ENCODE measurements at regions not wholly inside any gene's neighbourhood (a gene's known extent, or its start where the extent isn't known, plus 50 kb on each side); places are given as distances from the start of the nearest gene placed in this dataset.

DNA sequence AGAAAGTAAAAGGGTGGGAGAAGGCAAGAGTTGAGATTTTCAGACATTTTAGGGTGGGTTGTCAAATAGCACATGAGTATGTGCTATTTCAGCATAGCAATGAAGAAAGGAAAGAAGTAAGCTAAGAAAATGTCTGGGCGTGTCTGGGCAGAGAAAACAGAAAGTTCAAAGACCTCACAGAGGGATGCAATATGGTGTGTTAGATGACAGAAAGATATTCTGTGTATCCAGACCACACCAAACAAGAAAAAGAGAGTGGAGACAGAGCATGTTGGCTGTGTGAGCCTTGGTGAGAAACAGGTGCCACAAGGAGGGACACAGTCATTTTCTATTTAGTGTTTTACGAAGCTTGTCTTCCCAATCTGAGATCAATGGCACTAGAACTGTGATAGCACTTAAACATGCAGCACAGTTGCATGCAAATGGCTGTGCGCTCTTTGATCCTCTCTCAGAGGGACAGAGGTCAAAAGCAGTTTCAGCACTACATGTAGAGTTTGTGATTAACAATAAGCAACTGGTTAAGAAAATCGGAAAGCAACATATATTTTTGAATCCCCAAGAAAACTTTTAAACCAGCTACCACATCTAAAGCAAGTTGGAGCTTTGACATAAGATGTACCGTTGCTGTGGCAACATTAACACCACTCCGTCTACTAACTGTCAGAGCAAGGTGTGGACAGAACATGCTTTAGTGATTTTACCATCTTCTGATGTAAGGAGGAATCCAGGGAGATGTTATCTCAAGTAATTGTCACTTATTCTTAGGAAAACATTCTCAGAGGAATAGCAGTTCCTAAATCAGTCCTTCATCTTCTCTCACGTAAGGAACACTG is 515.5 kb upstream of the NOX3 start:
- DNase-seq (ENCODE audit: low read depth) = no peak
- TF ChIP-seq, protein P1, sequence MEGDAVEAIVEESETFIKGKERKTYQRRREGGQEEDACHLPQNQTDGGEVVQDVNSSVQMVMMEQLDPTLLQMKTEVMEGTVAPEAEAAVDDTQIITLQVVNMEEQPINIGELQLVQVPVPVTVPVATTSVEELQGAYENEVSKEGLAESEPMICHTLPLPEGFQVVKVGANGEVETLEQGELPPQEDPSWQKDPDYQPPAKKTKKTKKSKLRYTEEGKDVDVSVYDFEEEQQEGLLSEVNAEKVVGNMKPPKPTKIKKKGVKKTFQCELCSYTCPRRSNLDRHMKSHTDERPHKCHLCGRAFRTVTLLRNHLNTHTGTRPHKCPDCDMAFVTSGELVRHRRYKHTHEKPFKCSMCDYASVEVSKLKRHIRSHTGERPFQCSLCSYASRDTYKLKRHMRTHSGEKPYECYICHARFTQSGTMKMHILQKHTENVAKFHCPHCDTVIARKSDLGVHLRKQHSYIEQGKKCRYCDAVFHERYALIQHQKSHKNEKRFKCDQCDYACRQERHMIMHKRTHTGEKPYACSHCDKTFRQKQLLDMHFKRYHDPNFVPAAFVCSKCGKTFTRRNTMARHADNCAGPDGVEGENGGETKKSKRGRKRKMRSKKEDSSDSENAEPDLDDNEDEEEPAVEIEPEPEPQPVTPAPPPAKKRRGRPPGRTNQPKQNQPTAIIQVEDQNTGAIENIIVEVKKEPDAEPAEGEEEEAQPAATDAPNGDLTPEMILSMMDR (IDR thresholded peaks at IDR 0.05; ENCODE audit: control insufficient read depth, extremely low read depth, insufficient read depth) = no peak

DNA sequence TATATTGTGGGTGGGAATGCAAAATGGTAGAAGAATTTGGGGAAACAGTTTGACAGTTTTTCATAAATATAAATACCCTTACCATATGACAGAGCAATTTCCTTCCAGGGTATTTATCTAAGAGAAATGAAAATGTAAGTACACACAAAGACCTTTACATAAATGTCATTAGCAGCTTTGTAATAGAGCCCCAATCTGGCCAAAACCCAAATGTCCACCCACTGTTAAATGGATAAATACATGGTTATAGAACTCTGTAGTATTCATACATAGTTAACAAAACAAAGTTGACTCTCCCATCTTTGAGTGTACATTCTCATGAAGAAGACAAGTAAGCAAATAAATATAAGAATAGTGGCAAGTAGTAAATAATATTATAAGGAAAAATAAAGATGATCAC is 514.8 kb upstream of the NOX3 start:
- TF ChIP-seq, protein P1 (IDR thresholded peaks at IDR 0.05; ENCODE audit: control insufficient read depth, extremely low read depth, insufficient read depth) = no peak
- no peak overlapping the region for H3K4me3 ChIP-seq (ENCODE audit: low read depth, low read length)

More for the DNA sequence above, 515.5 kb upstream of the NOX3 start:
- no peak overlapping the region for H3K4me3 ChIP-seq (ENCODE audit: low read depth, low read length)

DNA sequence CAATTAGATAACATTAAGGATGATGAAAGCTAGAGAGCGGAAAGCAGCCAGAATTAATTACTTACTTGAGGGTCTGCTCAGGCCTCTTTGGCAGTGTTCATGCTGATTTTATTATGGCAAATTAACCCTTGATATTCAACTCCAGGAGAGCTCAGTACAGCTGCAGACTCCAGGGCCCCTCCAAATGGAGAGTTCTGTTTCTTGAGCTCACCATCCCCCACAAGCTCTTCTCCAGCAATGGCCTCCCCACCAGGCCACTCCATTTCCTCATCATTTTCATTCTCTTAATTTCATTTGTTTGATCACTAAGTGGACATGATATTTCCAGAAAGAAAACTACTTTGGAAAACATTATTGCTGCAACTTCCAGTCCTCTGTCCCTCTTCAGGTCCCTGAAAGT is 513.3 kb upstream of the NOX3 start:
- no peak for DNase-seq (ENCODE audit: low read depth)
- TF ChIP-seq, protein P1 (IDR thresholded peaks at IDR 0.05; ENCODE audit: control insufficient read depth, extremely low read depth, insufficient read depth) = no peak

More for the DNA sequence above, 514.8 kb upstream of the NOX3 start:
- no peak for DNase-seq (ENCODE audit: low read depth)

DNA sequence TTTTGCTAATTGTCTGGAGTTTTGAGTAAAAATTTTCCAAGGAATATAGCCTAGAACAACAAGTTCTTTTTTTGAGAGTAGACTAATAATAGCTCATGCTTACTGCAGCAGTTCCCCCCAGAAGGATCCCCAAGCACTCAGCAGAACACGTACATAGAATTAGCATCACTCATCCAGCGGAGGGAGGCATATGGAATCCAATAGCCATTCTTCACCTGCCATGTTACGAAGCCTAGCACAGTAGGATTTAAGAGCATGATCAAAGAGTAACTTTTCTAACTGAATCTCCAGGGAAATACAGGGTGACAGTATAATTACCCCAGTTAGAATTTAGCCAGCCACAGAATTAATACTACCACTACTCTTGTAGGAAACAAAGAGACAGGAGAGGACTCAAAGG is 511.7 kb upstream of the NOX3 start:
- no peak overlapping the region for H3K4me3 ChIP-seq (ENCODE audit: low read depth, low read length)
- TF ChIP-seq, protein P1 (IDR thresholded peaks at IDR 0.05; ENCODE audit: control insufficient read depth, extremely low read depth, insufficient read depth) = no peak
- no peak for DNase-seq (ENCODE audit: low read depth)

More for the DNA sequence above, 513.3 kb upstream of the NOX3 start:
- no peak overlapping the region for H3K4me3 ChIP-seq (ENCODE audit: low read depth, low read length)

DNA sequence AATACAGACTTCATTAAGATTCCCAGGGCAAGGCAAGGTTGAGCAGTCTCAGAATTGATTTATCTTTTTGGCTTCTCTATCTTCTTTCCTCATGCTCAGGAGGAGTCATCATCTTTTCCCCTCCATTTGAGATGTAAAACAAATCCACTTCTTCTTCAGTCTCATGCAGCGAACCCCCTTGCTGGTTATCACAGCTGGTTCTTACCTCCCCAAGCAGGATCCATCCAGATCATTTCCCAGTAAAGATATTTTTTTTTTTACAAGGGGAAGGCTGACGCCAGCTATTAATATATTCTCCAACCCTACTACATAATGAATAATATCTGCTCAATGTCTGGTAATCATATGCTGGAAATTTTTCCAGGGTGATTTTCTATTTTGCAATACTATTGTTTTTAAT is 508.9 kb upstream of the NOX3 start:
- DNase-seq (ENCODE audit: low read depth) = no peak
- H3K4me3 ChIP-seq (ENCODE audit: low read depth, low read length) = no peak overlapping the region
- TF ChIP-seq, protein P1 (IDR thresholded peaks at IDR 0.05; ENCODE audit: control insufficient read depth, extremely low read depth, insufficient read depth) = no peak

DNA sequence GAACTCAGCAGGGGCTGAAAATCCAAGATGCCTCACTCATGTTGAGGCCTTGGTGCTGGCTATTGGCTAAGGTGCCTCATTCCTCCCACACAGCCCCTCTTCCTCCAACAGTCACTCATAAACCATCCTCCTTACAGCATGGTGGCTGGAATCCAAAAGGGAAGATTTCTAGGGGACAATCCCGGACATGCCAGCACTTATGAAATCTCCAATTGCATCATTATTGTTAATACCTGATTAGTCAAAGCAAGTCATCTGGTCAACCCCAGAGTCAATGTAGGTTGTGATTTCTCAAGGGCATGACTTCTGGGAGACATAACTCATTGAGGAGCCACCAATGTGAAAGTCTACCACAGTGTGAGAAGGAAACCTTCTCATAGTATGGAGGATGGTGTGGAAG is 506.6 kb upstream of the NOX3 start:
- H3K4me3 ChIP-seq (ENCODE audit: low read depth, low read length) = no peak overlapping the region
- no peak for DNase-seq (ENCODE audit: low read depth)
- TF ChIP-seq, protein P1 (IDR thresholded peaks at IDR 0.05; ENCODE audit: control insufficient read depth, extremely low read depth, insufficient read depth) = no peak

Data from LNCaP clone FGC (cell line).